RWPE2 (cell line): ENCODE measurements at regions not wholly inside any gene's neighbourhood (a gene's known extent, or its start where the extent isn't known, plus 50 kb on each side); places are given as distances from the start of the nearest gene placed in this dataset.

ENCODE experiments used
- ATAC-seq: fragments of 200-7000 bp; cut with Tn5 transposase; 3 replicates; pipeline ENCODE4 v1.9.1; 2021; ENCODE audit warnings: low read depth
- DNase-seq: peaks from one replicate; pipeline ENCODE4 v3.0.0-alpha.2; 2020; ENCODE audit warnings: low spot score
- H3K27ac ChIP-seq: fragments of 450-650 bp; 2 replicates; pipeline ENCODE4 v1.5.1; 2017; ENCODE audit warnings: mild to moderate bottlenecking; ENCODE audit not compliant: poor library complexity, severe bottlenecking
- H3K27me3 ChIP-seq: fragments of 250-450 bp; sonication (Bioruptor Pico); 2 replicates; pipeline ENCODE4 v1.5.1; 2021; ENCODE audit warnings: mild to moderate bottlenecking, moderate library complexity; ENCODE audit not compliant: insufficient read depth, poor library complexity, severe bottlenecking
- H3K36me3 ChIP-seq: fragments of 250-450 bp; sonication (Bioruptor Pico); 2 replicates; pipeline ENCODE4 v1.5.1; 2020; ENCODE audit warnings: low read depth, mild to moderate bottlenecking, moderate library complexity
- H3K4me1 ChIP-seq: fragments of 250-450 bp; sonication (Bioruptor Pico); 2 replicates; pipeline ENCODE4 v1.5.1; 2021; ENCODE audit warnings: mild to moderate bottlenecking, moderate library complexity; ENCODE audit not compliant: insufficient read depth, poor library complexity, severe bottlenecking
- H3K4me3 ChIP-seq: fragments of 250-450 bp; sonication (Bioruptor Pico); 2 replicates; pipeline ENCODE4 v1.5.1; 2021; ENCODE audit warnings: mild to moderate bottlenecking, moderate library complexity; ENCODE audit not compliant: severe bottlenecking
- H3K9me3 ChIP-seq: fragments of 250-450 bp; sonication (Bioruptor Pico); 2 replicates; pipeline ENCODE4 v1.5.1; 2021; ENCODE audit warnings: mild to moderate bottlenecking, moderate library complexity; ENCODE audit not compliant: severe bottlenecking
- CTCF ChIP-seq: fragments of 450-650 bp; IDR thresholded peaks from one replicate; pipeline ENCODE4 v1.5.1; 2017; ENCODE audit warnings: mild to moderate bottlenecking, moderate library complexity; ENCODE audit not compliant: poor library complexity, severe bottlenecking

GRCh38 chr4:35559559-35560365 is 684.6 kb downstream of the ARAP2 start:
- H3K4me3 ChIP-seq, result no peak overlapping the region
- ATAC-seq, result no peak
- TF ChIP-seq CTCF, result no peak
- H3K36me3 ChIP-seq, result no peaks in the 10 kb centered on the region
- H3K27ac ChIP-seq, result no peak overlapping the region
- DNase-seq, result no peak
- H3K9me3 ChIP-seq, result no peaks in the 10 kb centered on the region
- no peaks in the 10 kb centered on the region for H3K27me3 ChIP-seq
- no peaks in the 10 kb centered on the region for H3K4me1 ChIP-seq

- H3K4me1 ChIP-seq, result no peaks in the 10 kb centered on the region
- no peaks in the 10 kb centered on the region for H3K36me3 ChIP-seq
- H3K4me3 ChIP-seq, result no peak overlapping the region
- no peaks in the 10 kb centered on the region for H3K9me3 ChIP-seq
- ATAC-seq, result no peak
- TF ChIP-seq CTCF, result no peak
- DNase-seq, result no peak
- H3K27me3 ChIP-seq, result no peaks in the 10 kb centered on the region
- H3K27ac ChIP-seq, result no peak overlapping the region
Measured at GRCh38 chr4:35562861-35563260, 681.5 kb downstream of the ARAP2 start.

GRCh38 chr4:35565640-35566039 is 678.7 kb downstream of the ARAP2 start:
- Histone ChIP-seq H3K4me1 (no peaks in the 10 kb centered on the region), H3K27ac (no peak overlapping the region), H3K4me3 (no peak overlapping the region), H3K27me3 (no peaks in the 10 kb centered on the region), H3K36me3 (no peaks in the 10 kb centered on the region), H3K9me3 (no peaks in the 10 kb centered on the region)
- TF ChIP-seq CTCF, result no peak
- ATAC-seq, result no peak
- no peak for DNase-seq

- H3K9me3 ChIP-seq, result no peaks in the 10 kb centered on the region
- H3K4me1 ChIP-seq, result no peaks in the 10 kb centered on the region
- ATAC-seq (no peak), DNase-seq (no peak)
- no peaks in the 10 kb centered on the region for H3K27me3 ChIP-seq
- no peak overlapping the region for H3K27ac ChIP-seq
- TF ChIP-seq CTCF, result no peak
- H3K36me3 ChIP-seq, result no peaks in the 10 kb centered on the region
- no peak overlapping the region for H3K4me3 ChIP-seq
Measured at GRCh38 chr4:35591035-35591434, 653.3 kb downstream of the ARAP2 start.

- Histone ChIP-seq H3K4me3 (no peak overlapping the region), H3K27ac (no peak overlapping the region), H3K4me1 (no peaks in the 10 kb centered on the region), H3K27me3 (no peaks in the 10 kb centered on the region), H3K36me3 (no peaks in the 10 kb centered on the region), H3K9me3 (no peaks in the 10 kb centered on the region)
- no peak for TF ChIP-seq CTCF
- no peak for ATAC-seq
- DNase-seq, result no peak
Measured at GRCh38 chr4:35604252-35604651, 640.1 kb downstream of the ARAP2 start.
